ENCODE measurements at regions not wholly inside any gene's neighbourhood (a gene's known extent, or its start where the extent isn't known, plus 50 kb on each side); places are given as distances from the start of the nearest gene placed in this dataset.

DNA sequence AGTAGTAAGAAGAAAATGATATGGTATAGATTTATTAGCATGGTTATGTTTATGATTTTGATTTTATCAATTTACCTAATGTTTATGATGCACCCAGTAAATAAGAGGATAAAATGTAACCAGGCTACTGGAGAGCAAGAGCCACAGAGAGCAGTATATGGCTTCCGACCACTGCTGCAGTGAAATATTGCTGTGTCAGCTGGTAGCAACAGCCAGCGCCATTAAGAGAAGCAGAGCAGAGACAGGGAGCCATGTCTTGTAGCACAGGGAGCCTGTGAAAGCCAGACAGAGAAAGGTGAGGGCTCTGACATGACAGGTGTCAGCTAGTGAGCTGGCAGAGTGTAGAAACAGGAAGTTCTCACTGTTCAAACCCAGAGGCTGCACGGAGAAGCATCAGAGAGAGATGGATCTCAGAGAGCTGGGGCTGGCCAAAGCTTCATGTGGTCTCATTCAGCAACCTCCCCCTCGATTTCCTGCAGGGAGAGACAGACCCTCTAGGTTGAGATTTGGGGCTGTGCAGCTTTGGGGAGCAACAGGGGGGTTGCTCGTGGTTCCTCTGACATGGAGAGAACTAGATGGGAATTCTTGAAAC is 202.1 kb downstream of the MED10 start:
- DNase-seq (ENCODE audit: low spot score in 2 of 2) (no peak), ATAC-seq (no peak)
- H3K27ac Mint-ChIP-seq: no peak overlapping the region
- no peaks in the 10 kb centered on the region for H3K36me3 Mint-ChIP-seq
- peaks cover 3% of the 10 kb centered on the region in 2 donors for H3K9me3 Mint-ChIP-seq

DNA sequence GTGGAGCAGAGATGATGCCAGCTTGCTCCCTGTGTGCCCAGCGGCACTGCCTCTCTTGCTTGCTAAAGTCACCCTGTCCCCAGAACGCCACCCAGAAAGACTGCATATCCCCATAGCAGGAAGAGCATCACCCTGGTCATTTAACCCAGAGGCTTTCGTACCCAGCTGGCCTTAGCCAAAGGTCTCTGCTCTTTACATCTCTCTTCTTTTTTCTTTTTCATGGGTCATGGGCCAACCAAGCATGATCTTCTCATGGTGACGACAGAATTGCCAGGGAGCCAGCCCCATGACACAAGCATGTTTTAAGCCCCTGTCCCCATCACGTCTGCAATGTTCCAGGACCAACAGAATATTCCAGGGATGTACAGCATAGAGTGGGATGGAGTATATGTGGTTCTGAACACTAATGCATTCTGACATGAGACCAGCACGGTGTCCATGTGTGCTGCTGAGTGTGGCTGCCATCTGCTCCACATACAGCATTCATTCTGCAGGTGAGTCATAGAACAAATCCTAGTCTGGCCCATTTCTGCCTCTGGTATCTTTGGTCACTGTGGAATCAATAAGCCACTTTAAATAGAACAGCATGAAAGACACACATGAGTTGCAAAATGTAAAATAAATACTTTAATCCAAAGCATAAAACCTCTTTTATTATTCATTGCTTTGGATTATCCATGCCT is 203.0 kb downstream of the MED10 start:
- ATAC-seq (no peak), DNase-seq (ENCODE audit: low spot score in 2 of 2) (no peak)
- Mint-ChIP-seq H3K27ac (no peak overlapping the region), H3K9me3 (peaks cover 3% of the 10 kb centered on the region in 2 donors), H3K36me3 (no peaks in the 10 kb centered on the region)

DNA sequence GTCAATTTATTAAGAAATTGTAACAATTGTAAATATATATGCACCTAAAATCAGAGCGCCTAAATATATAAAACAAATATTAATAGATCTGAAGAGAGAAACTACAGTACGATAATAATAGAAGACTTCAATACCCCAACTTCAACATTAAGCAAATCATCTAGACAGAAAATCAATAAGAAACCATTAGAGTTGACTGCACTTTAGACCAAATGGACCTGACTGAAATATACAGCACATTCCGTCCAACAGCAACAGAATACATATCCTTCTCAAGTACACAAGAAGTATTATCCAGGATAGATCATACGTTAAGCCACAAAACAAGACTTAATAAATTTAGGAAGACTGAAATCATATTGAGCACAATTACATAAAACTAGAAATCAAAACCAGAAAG is 208.7 kb downstream of the MED10 start:
- Mint-ChIP-seq H3K36me3 (no peaks in the 10 kb centered on the region), H3K27ac (no peak overlapping the region), H3K9me3 (no peaks in the 10 kb centered on the region)
- ATAC-seq (no peak), DNase-seq (ENCODE audit: low spot score in 2 of 2) (no peak)

DNA sequence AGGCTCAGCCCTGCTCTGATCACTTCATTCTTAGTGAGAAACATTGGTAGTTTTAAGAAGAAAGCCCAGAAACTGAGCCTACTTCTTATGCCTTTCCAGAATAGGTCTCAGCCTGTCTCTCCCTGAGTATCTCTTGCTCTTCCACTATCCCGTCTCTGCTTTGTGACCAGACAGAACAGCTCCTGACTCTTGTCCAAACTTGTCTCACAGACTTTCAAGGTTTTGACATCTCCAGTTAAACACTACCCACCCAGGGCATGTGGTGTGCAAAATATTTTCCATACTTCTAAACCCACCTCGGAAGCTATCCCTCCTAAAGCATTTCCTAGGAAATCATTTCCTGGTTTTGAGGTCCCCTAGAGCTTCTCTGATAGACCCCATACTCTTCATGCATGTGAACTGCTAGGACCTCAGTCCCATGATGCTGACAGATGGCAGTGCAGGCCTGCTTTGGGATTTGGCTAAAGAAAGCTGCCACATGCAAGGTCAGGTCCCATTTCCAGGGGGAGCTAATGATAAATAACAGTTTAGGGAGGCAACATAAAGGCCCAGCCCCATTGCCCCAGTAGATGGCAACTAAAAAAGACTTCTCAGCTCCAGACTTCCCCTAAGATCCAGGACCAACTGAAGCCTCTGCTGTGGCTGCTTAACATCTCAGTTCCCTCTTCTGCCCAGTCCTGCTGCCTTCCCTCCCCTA is 211.5 kb downstream of the MED10 start:
- H3K36me3 Mint-ChIP-seq: no peaks in the 10 kb centered on the region
- DNase-seq (ENCODE audit: low spot score in 2 of 2) (no peak), ATAC-seq (no peak)
- H3K27ac Mint-ChIP-seq: no peak overlapping the region
- H3K9me3 Mint-ChIP-seq: no peaks in the 10 kb centered on the region

DNA sequence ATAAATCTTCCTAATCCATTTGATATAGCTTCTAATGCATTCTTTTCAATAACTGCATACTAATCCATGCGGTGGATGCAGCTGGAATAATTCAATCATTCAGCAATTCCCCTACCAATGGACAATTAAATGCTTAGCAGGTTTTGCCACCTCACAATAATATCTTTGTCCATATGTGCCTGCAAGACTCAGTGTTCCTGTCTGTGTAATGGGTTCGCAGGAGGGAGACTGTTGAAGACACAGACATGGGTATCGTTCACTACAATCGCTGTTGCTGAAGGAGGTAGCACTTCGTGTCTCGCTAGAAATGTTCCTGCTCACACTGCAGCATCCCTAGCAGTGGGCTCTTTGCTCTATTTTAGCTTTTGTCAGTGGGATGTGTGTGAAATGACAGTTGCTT is 214.4 kb downstream of the MED10 start:
- H3K9me3 Mint-ChIP-seq: no peaks in the 10 kb centered on the region
- no peak for ATAC-seq

DNA sequence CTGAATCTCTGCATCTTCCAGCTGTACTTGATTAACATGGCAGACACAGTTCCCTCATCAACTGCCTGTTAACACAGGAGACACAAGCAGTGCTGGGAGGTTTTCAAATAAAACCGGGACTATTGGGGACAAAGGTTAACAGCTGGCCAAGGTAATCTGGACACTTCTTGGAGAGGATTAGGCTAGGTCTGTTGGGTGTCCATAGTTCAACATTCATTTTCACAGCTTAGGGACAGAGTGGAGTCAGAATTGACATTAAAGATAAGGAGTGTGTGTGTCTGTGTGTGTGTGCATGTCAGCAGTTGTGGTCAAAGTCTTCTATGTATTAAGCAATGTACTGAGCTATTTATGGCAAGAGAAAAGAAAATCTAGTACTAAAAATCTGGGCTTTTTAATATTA is 216.2 kb downstream of the MED10 start:
- Mint-ChIP-seq H3K9me3 (no peaks in the 10 kb centered on the region), H3K27ac (no peak overlapping the region), H3K36me3 (no peaks in the 10 kb centered on the region)
- no peak for DNase-seq (ENCODE audit: low spot score in 2 of 2)
- no peak for ATAC-seq

More for the DNA sequence above, 214.4 kb downstream of the MED10 start:
- DNase-seq (ENCODE audit: low spot score in 2 of 2): no peak
- Mint-ChIP-seq H3K36me3 (no peaks in the 10 kb centered on the region), H3K27ac (no peak overlapping the region)

DNA sequence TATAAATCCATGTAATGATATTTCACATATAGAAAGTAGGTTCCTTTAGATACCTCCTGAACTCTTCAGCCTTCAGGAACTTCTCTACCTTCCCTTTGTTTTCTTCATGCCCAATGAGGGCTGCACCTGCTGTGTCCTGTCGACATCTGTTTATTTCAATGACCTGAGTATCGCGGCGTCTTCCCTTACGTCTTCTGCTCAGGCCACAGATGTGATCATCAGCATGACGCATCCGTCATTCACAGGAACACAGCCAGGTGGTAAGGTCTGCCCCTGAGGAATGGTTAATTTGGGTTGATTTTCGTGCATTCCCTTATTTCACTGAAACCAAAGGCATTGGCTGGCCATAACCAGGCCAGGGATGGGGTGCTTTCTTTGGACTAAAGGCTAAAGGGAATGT is 217.1 kb downstream of the MED10 start:
- H3K27ac Mint-ChIP-seq: no peak overlapping the region
- no peaks in the 10 kb centered on the region for H3K9me3 Mint-ChIP-seq
- no peaks in the 10 kb centered on the region for H3K36me3 Mint-ChIP-seq
- ATAC-seq: no peak
- DNase-seq (ENCODE audit: low spot score in 2 of 2): no peak

DNA sequence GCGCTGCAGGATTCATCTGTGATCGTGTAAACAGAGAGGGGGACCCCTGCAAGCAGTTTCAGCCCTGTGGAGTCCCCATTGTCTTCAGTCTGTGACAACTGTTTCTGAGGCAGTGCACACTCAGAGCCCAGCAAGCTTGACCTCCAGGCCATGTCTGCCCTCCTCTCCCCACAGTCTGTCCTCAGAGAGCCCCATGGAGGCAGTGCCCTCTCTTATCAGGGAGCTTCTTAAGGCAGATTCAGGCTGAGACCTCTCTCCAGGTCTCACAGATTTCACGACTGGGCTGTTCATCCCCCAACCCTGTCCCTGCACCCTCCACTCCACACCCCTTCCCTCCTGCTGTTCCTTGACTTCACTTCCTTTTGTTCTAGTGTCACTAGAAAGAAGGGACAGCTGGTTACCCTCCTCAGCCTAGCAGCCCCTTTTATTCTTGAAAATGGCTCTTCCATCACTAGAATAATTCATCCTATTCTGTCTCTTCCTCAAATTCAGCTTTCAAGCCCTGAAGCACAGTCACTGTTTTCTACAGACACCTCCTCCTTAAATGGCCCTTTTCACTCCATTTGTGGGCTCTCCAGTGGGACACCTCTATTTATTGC is 218.4 kb downstream of the MED10 start:
- Mint-ChIP-seq H3K9me3 (peaks cover 0 to 4% of the 10 kb centered on the region in 2 donors), H3K27ac (no peak overlapping the region), H3K36me3 (no peaks in the 10 kb centered on the region)
- ATAC-seq (no peak), DNase-seq (ENCODE audit: low spot score in 2 of 2) (no peak)

DNA sequence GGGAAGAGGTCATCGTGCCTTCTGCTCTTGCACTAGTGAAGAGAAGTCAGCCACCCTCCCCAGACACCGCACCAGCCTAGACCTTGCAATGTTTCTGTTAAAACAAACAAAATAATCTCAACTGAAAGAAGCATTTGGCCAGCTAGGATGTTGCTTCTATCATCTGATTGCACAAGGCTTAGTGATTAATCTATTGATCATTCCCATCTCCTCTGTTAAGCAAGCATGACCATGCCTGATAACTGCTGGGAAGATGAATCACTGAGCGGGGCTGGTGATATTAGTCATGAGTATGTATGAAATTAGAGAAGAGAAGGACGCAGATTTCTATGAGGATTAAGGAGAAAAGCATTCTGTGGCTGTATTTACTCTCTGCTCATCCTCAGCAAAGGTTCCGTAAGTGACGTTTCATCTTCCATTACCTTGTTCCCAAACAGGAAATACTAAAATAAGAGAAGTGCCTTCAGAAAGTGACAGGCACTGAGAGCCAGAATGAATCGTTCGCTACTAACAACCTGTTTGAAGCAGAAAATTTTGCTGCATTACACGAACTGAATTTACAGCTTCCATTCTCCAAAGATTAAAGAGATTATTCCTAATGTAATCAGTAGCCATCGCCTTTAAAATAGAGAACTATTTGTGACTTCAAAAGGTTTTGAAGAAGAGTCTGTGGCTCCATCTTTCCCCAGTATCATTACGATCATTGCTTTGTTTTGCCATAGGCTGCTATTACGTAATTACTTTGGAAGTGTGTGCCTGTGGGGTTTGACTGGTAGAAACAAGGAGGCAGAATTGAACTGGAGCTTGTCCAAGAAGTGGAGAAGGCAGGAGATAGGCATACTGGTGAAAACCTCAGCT is 219.1 kb downstream of the MED10 start:
- no peak overlapping the region for H3K27ac Mint-ChIP-seq
- no peak for DNase-seq (ENCODE audit: low spot score in 2 of 2)

DNA sequence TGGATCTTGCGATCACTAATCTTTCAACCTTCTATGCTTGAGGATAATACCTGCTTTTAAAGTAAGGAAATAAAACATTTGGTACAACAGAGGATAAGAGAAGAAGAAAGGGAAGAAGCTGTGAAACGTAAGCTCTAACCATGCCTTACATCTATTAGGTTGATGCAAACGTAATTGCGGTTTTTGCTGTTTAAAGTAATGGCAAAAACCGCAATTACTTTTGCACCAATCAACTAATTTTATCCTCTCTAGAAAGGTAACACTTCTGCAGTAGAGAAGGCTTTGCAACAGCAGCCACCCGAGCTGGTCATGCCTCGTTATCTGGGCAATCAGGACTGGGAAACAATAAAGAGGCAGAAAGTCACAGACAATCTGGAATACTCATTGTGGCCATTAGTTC is 224.1 kb downstream of the MED10 start:
- Mint-ChIP-seq H3K36me3 (no peaks in the 10 kb centered on the region), H3K27ac (no peak overlapping the region), H3K9me3 (peaks cover 4 to 5% of the 10 kb centered on the region in 2 donors)
- no peak for ATAC-seq
- no peak for DNase-seq (ENCODE audit: low spot score in 2 of 2)

More for the DNA sequence above, 219.1 kb downstream of the MED10 start:
- Mint-ChIP-seq H3K9me3 (peaks cover 0 to 4% of the 10 kb centered on the region in 2 donors), H3K36me3 (no peaks in the 10 kb centered on the region)
- no peak for ATAC-seq

DNA sequence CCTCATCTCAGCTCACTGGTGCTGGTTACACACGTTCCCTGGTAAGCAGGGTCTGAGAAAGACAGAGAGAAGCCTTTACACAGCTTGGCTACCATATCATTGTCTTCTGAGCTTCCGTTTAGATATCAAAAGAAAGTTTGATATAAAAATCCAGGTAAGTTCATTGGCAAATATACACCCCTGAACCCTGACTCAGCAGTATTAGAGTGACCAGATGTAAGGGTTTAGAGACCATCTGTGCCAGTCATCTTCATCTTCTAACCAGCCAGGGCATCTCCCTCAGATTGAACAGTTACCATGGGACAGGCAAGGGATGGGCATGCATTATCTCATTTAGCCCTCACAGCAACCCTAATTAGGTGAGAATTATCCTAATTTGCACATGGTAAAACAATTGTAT is 232.1 kb downstream of the MED10 start:
- H3K9me3 Mint-ChIP-seq: no peaks in the 10 kb centered on the region
- H3K27ac Mint-ChIP-seq: no peak overlapping the region

DNA sequence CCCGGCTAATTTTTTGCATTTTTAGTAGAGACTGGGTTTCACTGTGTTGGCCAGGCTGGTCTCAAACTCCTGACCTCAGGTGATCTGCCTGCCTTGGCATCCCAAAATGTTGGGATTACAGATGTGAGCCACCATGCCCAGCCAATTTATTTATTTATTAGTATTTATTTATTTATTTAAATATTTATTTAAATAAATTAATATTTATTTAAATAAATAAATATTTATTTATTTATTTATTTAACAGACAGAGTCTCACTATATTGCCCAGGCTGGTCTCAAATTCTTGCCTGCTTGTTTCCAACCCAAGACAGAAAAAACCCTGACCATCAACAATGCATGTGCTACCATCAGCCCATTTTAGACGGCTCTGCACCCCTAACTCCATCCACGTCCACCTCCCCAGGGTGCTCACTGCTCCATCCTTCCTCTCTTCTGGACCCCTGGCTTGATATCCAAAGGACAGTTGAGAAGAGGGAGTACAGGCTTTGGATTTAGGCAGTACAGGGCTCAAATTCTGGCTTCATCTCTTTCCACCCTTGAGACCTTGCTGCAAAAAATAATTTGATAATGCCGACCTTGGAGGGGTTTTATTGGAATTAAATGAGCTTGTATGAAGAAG is 232.6 kb downstream of the MED10 start:
- ATAC-seq: no peak
- DNase-seq (ENCODE audit: low spot score in 2 of 2): no peak
- no peaks in the 10 kb centered on the region for H3K9me3 Mint-ChIP-seq
- H3K36me3 Mint-ChIP-seq: no peaks in the 10 kb centered on the region
- no peak overlapping the region for H3K27ac Mint-ChIP-seq

More for the DNA sequence above, 232.1 kb downstream of the MED10 start:
- ATAC-seq (no peak), DNase-seq (ENCODE audit: low spot score in 2 of 2) (no peak)
- H3K36me3 Mint-ChIP-seq: no peaks in the 10 kb centered on the region

DNA sequence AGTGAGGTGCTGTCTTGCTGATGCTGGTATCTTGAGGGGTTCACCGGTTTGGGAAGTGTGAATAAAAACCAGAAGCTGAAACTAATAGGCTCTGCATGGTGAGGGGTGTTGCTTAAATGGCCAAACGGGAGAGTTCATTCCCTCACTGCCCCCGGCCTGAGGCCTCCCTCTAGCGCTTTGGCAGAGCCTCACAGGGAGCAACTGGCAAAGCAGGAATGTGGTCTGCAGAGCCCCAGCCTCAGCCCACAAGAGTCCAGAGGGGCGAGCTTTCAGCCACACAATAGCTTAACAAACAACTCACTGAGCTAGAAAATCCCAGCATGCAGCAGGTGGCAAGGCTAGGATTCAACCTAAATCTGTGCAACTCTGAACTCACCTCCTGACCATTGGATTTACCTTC is 234.8 kb downstream of the MED10 start:
- no peak overlapping the region for H3K27ac Mint-ChIP-seq
- H3K9me3 Mint-ChIP-seq: no peaks in the 10 kb centered on the region
- ATAC-seq (no peak), DNase-seq (ENCODE audit: low spot score in 2 of 2) (no peak)
- no peaks in the 10 kb centered on the region for H3K36me3 Mint-ChIP-seq

DNA sequence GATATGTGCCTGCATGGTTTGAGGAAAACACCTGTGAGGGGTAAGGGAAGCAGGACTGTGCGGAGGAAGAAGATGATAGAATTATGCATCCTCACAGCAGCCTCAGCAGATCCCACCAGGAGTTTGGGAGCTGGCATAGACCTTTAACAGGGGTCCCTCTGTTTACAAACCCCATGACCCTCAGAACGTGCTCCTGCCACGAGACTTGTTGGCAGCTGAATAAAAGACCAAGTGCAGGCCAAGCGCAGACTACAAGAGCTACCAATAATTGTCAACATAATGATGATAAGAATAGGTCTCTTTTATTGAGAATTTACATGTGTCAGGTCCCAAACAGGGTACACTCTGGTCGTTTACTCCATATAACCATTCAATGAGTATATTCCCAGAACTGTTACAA is 236.0 kb downstream of the MED10 start:
- ATAC-seq (no peak), DNase-seq (ENCODE audit: low spot score in 2 of 2) (no peak)
- no peaks in the 10 kb centered on the region for H3K9me3 Mint-ChIP-seq
- no peak overlapping the region for H3K27ac Mint-ChIP-seq
- no peaks in the 10 kb centered on the region for H3K36me3 Mint-ChIP-seq

DNA sequence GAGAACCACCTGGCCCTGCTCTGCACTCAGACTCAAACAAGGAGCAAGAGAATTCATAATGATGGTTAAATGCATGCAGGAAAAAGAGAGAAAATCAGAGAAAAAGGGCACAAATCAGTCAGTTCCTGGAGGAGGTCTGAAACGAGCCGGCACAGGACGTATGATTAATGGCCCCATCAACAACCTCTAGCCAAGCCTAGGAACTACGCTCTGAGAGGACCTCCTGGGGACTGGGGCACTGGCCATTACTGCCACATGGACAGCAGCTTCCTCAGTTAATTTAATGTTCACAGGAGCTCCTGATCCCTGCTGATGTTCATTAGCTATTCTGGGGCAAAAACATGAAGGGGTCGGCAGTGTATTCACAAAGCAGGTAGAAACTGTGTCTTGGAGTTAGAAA is 238.1 kb downstream of the MED10 start:
- no peak overlapping the region for H3K27ac Mint-ChIP-seq
- H3K9me3 Mint-ChIP-seq: no peaks in the 10 kb centered on the region
- ATAC-seq (no peak), DNase-seq (ENCODE audit: low spot score in 2 of 2) (no peak)
- H3K36me3 Mint-ChIP-seq: no peaks in the 10 kb centered on the region

DNA sequence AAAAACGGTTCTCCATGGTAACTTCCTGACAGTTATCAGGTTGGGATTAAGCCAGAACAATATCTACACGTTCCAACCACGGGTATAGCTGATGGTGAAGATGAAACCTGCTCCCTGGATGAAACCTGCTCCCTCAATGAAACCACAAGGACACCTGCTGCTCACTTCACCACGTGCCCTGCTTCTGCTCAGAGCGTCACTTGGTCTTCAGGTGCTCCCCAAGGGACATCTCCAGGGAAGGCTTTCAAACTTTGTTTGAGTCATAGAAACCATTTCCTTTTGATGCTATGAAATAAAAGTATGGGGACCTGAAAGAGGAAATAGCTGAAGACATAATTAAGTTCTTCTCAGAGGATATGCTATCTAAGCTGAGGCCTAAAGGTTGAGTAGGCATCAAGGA is 242.4 kb downstream of the MED10 start:
- Mint-ChIP-seq H3K27ac (no peak overlapping the region), H3K36me3 (no peaks in the 10 kb centered on the region), H3K9me3 (no peaks in the 10 kb centered on the region)
- ATAC-seq (no peak), DNase-seq (ENCODE audit: low spot score in 2 of 2) (no peak)
